ENCODE measurements at regions not wholly inside any gene's neighbourhood (a gene's known extent, or its start where the extent isn't known, plus 50 kb on each side); places are given as distances from the start of the nearest gene placed in this dataset.

DNA sequence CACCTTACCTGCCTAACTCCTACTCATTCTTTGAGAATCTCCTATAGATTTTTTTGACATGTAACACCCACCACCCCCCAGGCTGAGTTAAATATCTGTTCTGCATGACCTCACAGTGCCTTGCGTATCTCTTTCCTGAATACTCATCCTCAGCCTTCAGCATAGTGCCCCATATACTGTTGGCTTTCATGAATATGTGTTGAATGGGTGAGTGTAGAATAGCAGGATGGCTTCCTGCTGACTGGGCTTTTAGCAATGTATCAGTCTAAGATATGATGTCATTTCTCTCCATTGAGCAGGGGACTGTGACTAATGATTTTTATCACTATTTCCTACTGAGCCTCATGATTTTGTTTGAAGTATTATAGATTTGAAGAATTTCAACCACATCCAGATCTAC is 361.6 kb upstream of the MARCKS start:
- TF ChIP-seq, protein P1, sequence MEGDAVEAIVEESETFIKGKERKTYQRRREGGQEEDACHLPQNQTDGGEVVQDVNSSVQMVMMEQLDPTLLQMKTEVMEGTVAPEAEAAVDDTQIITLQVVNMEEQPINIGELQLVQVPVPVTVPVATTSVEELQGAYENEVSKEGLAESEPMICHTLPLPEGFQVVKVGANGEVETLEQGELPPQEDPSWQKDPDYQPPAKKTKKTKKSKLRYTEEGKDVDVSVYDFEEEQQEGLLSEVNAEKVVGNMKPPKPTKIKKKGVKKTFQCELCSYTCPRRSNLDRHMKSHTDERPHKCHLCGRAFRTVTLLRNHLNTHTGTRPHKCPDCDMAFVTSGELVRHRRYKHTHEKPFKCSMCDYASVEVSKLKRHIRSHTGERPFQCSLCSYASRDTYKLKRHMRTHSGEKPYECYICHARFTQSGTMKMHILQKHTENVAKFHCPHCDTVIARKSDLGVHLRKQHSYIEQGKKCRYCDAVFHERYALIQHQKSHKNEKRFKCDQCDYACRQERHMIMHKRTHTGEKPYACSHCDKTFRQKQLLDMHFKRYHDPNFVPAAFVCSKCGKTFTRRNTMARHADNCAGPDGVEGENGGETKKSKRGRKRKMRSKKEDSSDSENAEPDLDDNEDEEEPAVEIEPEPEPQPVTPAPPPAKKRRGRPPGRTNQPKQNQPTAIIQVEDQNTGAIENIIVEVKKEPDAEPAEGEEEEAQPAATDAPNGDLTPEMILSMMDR (IDR thresholded peaks at IDR 0.05) = no peak
- TF ChIP-seq POLR2AphosphoS5 (IDR thresholded peaks at IDR 0.05; ENCODE audit: low read depth, low read length) (no peak), SIN3A (IDR thresholded peaks at IDR 0.05; ENCODE audit: borderline replicate concordance, insufficient read depth, low read depth, low read length) (no peak)
